ENCODE measurements at regions not wholly inside any gene's neighbourhood (a gene's known extent, or its start where the extent isn't known, plus 50 kb on each side); places are given as distances from the start of the nearest gene placed in this dataset.
A peak's percentile ranks its signal among the peaks of the same experiment; 100 is the strongest.

- no peak for DNase-seq
Observed at GRCh38 chr1:13926556-13926955, 226.6 kb downstream of the PRDM2 start.

DNA sequence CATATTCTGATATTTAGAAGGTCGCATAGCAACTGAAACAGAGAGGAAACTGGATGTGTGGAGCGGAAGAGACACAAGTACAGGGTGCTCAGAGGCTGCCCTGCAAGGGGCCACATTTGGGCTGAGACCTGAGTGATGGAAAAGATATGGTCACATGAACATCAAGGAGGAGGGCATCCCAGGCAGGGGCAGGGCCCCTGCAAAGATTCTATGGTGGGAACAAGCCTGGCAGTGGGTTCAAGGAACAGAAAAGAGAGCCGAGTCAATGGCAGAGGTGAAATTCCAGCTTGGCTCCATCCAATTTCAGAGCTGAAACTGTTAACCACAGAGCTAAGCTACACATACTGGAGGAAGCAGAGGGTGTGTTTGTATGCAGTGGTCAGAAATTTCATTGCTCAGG lies 227.7 kb downstream of the PRDM2 start:
- DNase-seq: no peak

GRCh38 chr1:13929313-13929712 lies 229.3 kb downstream of the PRDM2 start:
- no peak for DNase-seq

DNA sequence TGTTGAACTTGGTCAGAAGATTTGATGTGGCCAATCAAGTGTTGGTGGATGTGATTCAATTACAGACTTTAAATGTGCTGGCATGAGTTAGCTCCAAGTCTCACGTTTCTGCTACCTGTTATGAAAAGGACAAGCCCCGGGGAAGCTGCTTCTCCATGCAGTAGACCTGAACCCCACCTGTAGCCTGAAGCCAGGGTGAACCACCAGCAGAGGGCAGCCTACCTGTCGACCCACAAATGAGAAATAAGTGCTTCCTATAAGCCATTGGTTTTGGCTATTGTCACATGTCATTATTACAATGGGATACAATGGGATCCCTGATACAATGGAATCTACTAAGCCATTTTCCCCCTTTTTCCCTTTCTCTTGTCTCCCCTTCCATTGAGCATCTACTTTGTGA lies 230.2 kb downstream of the PRDM2 start:
- peak; percentile 14 for DNase-seq

DNA sequence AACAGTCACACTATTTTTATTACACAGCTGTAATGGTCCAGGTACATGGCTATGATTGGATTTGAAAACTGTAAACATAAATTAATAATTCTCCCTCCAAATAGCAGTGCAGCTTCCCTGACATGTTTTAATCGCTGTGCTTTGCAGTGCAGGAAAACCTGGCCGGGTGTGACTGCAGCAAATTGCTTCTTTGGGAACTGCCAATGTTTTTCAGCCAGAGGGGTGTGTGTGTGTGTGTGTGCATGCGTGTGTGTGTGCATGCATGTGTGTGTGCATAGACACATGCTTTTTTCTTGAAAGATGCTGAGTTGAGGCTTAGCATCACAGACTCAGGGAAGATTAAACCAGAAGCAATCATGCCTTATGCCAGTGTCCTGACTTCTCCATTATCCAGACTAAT lies 231.2 kb downstream of the PRDM2 start:
- no peak for DNase-seq

DNA sequence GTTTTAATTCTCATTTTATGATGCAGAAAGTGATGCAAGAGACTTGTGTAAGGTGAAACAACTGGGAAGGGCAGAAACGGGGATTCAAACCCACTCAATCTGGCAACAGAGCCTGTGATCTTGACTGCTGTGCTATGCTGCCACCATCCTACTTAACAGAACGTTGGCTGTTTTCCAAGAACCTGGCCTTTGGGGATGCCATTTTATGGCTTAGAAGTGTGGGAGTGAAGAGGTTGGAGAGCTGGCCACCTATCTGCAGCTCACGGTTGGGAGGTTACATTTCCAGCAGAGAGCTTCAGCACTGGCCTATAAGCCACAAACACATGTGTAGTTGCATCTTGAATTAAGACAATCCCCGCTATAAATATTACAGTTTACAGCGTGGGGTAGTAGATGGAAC lies 235.3 kb downstream of the PRDM2 start:
- DNase-seq: no peak

DNA sequence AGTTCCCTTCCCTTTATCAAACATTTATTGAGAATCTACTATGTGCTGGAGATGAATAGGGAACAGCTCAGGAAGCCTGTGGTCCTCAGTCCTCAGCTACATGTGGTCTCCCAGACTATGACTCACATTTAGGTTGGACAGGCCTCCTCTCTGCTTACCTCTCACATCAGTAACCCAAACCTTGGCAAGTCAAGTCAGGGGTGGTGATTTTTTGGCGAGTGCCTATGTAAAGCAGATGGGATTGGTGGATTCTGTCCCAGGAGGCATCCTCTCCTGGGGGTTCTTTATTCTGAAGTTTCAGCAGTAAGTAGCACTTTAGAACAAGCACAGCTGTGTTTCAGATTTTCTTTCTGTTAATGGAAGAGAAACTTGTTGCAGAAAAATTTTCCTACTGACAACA lies 241.3 kb downstream of the PRDM2 start:
- DNase-seq: no peak

DNA sequence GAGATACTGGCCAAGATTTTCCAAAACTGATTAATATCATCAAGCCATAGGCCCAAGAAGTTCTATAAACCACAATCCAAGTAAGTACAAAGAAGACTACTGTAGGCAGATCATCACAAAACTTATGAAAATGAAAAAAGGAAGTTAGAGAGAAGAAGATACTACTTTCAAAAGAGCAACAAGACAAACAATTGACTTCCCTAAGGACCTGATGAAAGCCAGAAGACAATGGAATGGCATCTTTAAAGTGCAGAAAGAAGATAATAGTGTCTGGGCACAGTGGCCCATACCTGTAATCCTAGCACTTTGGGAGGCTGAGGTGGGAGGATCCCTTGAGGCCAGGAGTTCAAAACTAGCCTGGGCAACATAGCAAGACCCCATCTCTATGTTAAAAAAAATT lies 243.1 kb downstream of the PRDM2 start:
- no peak for DNase-seq

DNA sequence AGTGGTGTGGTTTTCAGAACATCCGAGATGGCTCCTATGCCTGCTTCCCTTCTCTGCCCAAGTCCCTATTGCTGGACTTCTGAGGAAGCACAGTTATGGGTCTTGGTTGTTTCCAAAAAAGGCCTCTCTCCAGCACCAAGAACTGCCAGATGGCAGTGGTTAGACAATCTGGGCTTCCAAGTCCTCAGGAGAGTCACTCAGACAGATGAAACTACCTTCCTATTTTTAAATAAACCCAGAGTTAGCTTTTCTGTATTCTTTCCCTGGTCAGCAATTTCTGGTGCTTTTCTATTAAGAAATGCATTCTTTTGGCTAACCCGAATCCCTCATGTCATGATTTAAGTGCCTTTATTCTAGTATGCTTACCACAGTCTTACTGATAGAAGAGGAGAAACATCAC lies 245.9 kb downstream of the PRDM2 start:
- DNase-seq: no peak

DNA sequence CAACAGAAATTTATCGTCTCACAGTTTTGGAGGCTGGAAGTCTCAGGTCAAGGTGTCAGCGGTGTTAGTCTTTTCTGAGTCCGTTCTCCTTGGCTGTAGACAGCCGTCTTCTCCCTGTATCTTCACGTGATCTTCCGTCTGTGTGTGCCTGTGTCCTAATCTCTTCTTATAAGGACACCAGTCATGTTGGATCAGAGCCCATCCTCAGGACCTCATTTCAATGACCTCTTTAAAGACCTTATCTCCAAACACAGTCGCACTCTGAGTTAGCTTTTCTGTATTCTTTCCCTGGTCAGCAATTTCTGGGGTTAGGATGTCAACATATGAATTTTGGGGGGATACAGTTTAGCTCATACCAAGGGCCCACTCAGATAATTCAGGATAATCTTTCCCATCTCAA lies 247.7 kb downstream of the PRDM2 start:
- DNase-seq: no peak

- DNase-seq: no peak
Observed at GRCh38 chr1:13948396-13948795, 248.4 kb downstream of the PRDM2 start.

GRCh38 chr1:13948888-13949391 lies 249.0 kb downstream of the PRDM2 start:
- no peak for DNase-seq

- DNase-seq: no peak
Observed at GRCh38 chr1:13949546-13949945, 249.6 kb downstream of the PRDM2 start.

GRCh38 chr1:13950637-13951036 lies 250.6 kb downstream of the PRDM2 start:
- DNase-seq: no peak

DNA sequence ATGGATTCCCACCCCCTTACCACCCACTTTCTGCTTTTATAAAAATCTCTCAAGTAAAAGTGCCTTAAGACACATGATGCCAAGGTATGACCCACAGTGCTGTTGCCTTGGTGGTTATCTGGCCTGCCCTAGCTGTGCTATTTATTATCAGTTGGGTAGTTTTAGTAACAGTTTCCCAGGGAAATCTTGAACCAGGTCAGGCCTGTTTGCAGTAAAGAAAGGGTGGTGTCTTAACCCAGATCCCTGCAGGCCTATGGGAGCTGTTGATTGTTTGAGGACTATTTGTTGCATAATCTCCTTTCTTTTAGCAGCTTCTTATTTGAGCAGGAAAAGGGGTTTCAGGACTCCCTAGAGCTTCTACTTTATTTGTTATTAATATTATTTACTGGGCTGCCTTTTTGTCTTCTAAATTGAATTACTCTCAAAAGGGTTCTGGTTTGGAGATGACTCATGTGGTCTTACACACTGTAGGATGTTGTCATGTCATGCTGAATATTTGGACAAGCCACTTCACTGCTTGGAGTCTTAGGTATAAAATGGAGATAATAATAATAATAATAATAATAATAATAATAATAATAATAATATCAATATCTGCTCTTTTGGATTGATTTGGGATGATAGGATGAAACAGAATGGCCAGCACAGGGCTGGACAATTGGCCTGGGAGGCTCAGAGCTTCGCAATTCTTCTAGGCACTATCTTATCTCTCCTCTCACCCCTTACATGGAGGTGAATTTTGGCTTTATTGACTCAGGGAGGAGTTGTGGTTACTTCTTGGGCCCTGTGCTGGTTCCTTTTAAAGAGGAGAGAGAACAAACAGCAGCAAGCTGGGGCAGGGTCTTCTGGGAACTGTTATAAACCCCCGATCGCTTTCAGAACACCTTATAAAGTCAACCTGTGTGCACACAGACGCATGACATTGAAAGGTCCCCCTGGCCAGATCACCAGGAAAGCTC lies 252.1 kb downstream of the PRDM2 start:
- no peak for DNase-seq

DNA sequence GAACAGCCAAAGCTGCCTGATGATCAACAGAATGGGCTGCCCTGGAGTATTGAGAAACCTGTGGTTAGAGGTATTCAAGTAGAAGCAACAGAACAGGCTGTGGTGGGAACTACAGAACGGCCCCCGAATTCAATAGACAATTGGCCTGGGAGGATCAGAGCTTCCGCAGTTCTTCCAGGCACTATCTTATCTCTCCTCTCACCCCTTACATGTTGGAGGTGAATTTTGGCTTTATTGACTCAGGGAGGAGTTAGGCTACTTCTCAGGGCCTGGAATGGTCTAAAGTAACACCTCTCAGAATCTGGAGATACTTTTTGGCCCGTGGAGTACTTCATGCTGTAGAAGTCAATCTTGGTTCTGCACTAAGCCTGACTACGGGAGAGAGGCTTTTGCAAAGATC lies 253.0 kb downstream of the PRDM2 start:
- DNase-seq: no peak

- DNase-seq: no peak
Observed at GRCh38 chr1:13956393-13956792, 256.4 kb downstream of the PRDM2 start.

GRCh38 chr1:13960375-13960987 lies 260.5 kb downstream of the PRDM2 start:
- peak; percentile 69 for DNase-seq

DNA sequence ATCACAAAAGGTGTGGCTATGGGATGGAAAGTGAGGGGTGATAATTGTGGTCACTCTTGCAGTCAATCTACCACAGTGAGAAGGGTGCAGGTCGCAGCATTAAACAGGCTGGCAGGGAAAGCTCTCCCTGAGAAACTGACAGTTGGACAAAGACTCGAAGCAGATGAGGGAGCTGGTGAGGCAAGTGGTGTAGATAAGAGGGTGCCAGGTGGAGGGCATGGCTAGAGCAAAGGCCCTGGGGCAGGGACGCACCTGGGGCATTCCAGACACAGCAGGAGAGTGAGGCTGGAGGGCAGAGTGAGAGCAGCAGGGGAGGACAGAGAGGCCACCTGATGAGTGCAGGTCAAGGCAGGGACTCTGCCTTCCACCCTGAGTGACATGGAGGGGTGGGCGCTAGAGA lies 264.8 kb downstream of the PRDM2 start:
- no peak for DNase-seq

GRCh38 chr1:13965770-13966398 lies 265.9 kb downstream of the PRDM2 start:
- DNase-seq: no peak

GRCh38 chr1:13967707-13968106 lies 267.7 kb downstream of the PRDM2 start:
- DNase-seq: no peak

DNA sequence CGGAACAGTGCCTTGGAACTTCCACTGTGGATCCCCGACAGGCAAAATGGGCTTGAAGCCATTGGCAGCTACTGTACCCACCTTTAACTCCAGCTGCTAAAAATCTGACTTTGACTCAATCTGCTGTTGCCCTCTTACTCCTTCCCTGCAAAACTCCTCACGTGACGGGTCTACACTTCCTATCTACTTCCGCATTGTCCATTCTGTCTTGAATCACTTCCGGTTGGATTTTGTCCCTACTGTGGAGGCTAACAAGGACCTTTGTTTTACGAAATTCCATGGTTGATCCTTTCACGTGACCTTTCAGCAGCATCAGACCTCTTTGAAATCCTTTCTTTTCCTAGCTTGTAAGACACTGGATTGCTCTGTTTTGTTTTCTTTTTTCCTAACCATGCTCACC lies 268.4 kb downstream of the PRDM2 start:
- DNase-seq: no peak

DNA sequence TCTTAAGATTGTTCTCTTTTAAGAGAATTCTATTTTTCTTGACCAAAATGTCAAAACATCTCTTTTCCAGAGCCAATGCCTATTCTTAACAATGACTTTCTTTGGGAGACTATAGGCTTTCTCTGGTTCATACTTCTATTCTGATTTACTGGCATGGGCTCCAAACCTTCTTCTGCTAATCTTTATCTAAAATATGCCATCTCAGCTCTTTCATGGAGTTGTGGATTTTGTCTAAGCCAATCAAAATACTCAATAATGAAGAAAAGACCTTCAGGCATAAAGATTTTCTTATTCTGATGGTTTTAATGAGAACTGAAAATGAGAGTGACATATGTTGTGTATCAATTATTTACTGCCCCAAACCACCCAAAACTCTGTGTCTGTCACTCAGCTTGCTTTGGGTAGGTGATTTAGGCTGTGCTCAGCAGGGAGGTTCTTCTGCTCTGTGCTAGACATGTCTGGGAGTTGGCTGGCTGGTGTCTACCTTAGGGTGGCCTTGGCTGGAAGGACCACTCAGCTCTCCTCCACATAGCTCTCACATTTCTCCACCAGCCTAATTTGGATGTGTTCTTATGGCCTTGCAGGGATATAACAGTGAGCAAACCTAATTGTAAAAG lies 270.8 kb downstream of the PRDM2 start:
- DNase-seq: no peak

Measured in stimulated activated CD4-positive, alpha-beta T cell treated with anti-CD3 and anti-CD28 coated beads, Interleukin-4, amount 100 ng/mL, for 24 hours (primary cell).